K562 (cell line): ENCODE measurements at regions not wholly inside any gene's neighbourhood (a gene's known extent, or its start where the extent isn't known, plus 50 kb on each side); places are given as distances from the start of the nearest gene placed in this dataset.
"Not testable (repeated sequence)": the region's sequence is repeated elsewhere in the genome, so short reads cannot be mapped to it uniquely, and the experiment has no call there.

Source experiments
- ATAC-seq: fragments of 200-7000 bp; cut with Tn5 transposase; 3 replicates; pipeline ENCODE4 v1.9.1; 2020; ENCODE audit warnings: moderate library complexity
- BruUV-seq: library from RNA; stranded (reverse); fragments of 400-500 nt; replicated peaks from 2 replicates; lab custom pipeline; 2021; lab: Mats Ljungman, UMichigan
- CTCF ChIA-PET: fragments of 300-600 bp; formaldehyde crosslinking; extraction: SDS; loops from one replicate; lab custom pipeline; 2021; ENCODE audit warnings: low intra/inter-chr PET ratio; lab: Yijun Ruan, JAX
- POLR2A ChIA-PET: fragments of 300-600, 350-650 bp; sonication (Branson Sonifier 250); formaldehyde crosslinking; extraction: SDS; loops from one replicate; lab custom pipeline; 2021; ENCODE audit warnings: antibody characterized with exemption, inconsistent platforms; lab: Yijun Ruan, JAX
- DNase-seq, 4 experiments: peaks; one replicate each; pipeline versions ENCODE4 v3.0.0 to v3.0.0-alpha.2; 2011 to 2018; ENCODE audit warnings: low spot score in 3 of 4, mixed read lengths in 3 of 4; ENCODE audit errors: extremely low read depth in 1 of 4
- FAIRE-seq: peaks from 2 replicates; lab custom pipeline; 2011; peaks lifted over from hg19 to GRCh38; lab: Jason Lieb, UNC
- H2AFZ ChIP-seq: 2 replicates; pipeline ENCODE4 v1.6.0; 2011; ENCODE audit warnings: low read depth, low read length, control low read depth, inconsistent platforms
- H3K27ac ChIP-seq: fragments of 200-600 bp; 3 replicates; pipeline ENCODE4 v1.8.0; 2011; ENCODE audit warnings: low read depth, mild to moderate bottlenecking, control low read depth, inconsistent platforms, low read length, moderate library complexity, mixed read lengths; ENCODE audit errors: extremely low read depth
- H3K27me3 ChIP-seq, 2 experiments: fragments of 300-600 bp in 1 of 2; 2 replicates in 1 of 2; 3 replicates in 1 of 2; pipeline versions ENCODE4 v1.6.0 to v1.8.0; 2011; ENCODE audit warnings: inconsistent platforms in 2 of 2, low read length in 2 of 2, mild to moderate bottlenecking in 1 of 2, mixed read lengths in 1 of 2, moderate library complexity in 1 of 2; ENCODE audit not compliant: control insufficient read depth in 2 of 2, insufficient read depth in 2 of 2
- H3K36me3 ChIP-seq: fragments of 300-600 bp; 3 replicates; pipeline ENCODE4 v1.8.0; 2011; ENCODE audit warnings: mild to moderate bottlenecking, low read length, inconsistent platforms; ENCODE audit not compliant: control insufficient read depth, insufficient read depth
- H3K4me1 ChIP-seq, 2 experiments: fragments of 200-600 bp in 1 of 2; replicated peaks in 1 of 2; 2 replicates in 1 of 2; 3 replicates in 1 of 2; pipeline versions ENCODE4 v1.5.1 to v1.8.0; 2011; ENCODE audit warnings: inconsistent platforms in 2 of 2, low read length in 2 of 2, mild to moderate bottlenecking in 1 of 2, mixed read lengths in 1 of 2, moderate library complexity in 1 of 2; ENCODE audit not compliant: control insufficient read depth in 2 of 2, insufficient read depth in 2 of 2
- H3K4me2 ChIP-seq: 2 replicates; pipeline ENCODE4 v1.6.1; 2011; ENCODE audit warnings: low read length, control low read depth, inconsistent platforms, mixed read lengths; ENCODE audit not compliant: insufficient read depth
- H3K4me3 ChIP-seq: fragments of 200-600 bp; sonication (generic), shearing (Covaris generic); 2 replicates; pipeline ENCODE4 v1.5.1; 2016; ENCODE audit warnings: control low read depth, inconsistent platforms
- H3K79me2 ChIP-seq: fragments of 200-600 bp; 3 replicates; pipeline ENCODE4 v1.8.0; 2011; ENCODE audit warnings: low read length, inconsistent platforms; ENCODE audit not compliant: control insufficient read depth, insufficient read depth
- H3K9ac ChIP-seq, 2 experiments: 2 replicates each; pipeline versions ENCODE4 v1.6.0 to v1.6.1; 2011; ENCODE audit warnings: low read depth in 2 of 2, low read length in 2 of 2, control low read depth in 1 of 2, inconsistent platforms in 1 of 2, mild to moderate bottlenecking in 1 of 2, mixed read lengths in 1 of 2; ENCODE audit not compliant: insufficient read depth in 1 of 2
- H3K9me1 ChIP-seq: one replicate; pipeline ENCODE4 v1.6.0; 2011; ENCODE audit warnings: inconsistent platforms, mild to moderate bottlenecking, low read length, moderate library complexity; ENCODE audit not compliant: control insufficient read depth, insufficient read depth
- H3K9me3 ChIP-seq: replicated peaks from 2 replicates; pipeline ENCODE4 v1.5.1; 2011; ENCODE audit warnings: low read depth, low read length, inconsistent platforms; ENCODE audit not compliant: control insufficient read depth, insufficient read depth
- H4K20me1 ChIP-seq: replicated peaks from 2 replicates; pipeline ENCODE4 v1.6.1; 2011; ENCODE audit warnings: low read length, inconsistent platforms, mixed read lengths; ENCODE audit not compliant: control insufficient read depth, insufficient read depth
- CREB5 ChIP-seq: fragments of 250-450 bp; sonication (Bioruptor Pico); IDR thresholded peaks from 2 replicates; pipeline ENCODE4 v1.5.0; 2020; ENCODE audit warnings: mild to moderate bottlenecking
- GATAD2B ChIP-seq: fragments of 450-650 bp; IDR thresholded peaks from 2 replicates; pipeline ENCODE4 v1.6.1; 2017; ENCODE audit warnings: mild to moderate bottlenecking, borderline replicate concordance
- MAFG ChIP-seq: fragments of 450-650 bp; conservative IDR thresholded peaks from 2 replicates; pipeline ENCODE4 v1.6.1; 2016; ENCODE audit warnings: missing genetic modification characterization, missing compliant biosample characterization
- MXD1 ChIP-seq: fragments of 250-450 bp; sonication (Bioruptor Pico); IDR thresholded peaks from 2 replicates; pipeline ENCODE4 v1.8.0; 2021; ENCODE audit warnings: borderline replicate concordance, mild to moderate bottlenecking, moderate library complexity; ENCODE audit not compliant: poor library complexity, severe bottlenecking
- RBM39 ChIP-seq: fragments of 200-400 bp; formaldehyde crosslinking; optimal IDR thresholded peaks from 2 replicates; pipeline ENCODE3; 2018; ENCODE audit warnings: low read depth, low read length
- STAT6 ChIP-seq: sonication (generic); formaldehyde crosslinking; IDR thresholded peaks from 2 replicates; pipeline ENCODE4 v1.8.1; 2023; ENCODE audit warnings: mild to moderate bottlenecking, missing genetic modification reagents
- ZNF134 ChIP-seq: fragments of 250-450 bp; sonication (Bioruptor Pico); conservative IDR thresholded peaks from 2 replicates; pipeline ENCODE4 v1.4.0; 2020
- ZNF184 ChIP-seq: sonication (generic); formaldehyde crosslinking; IDR thresholded peaks from 2 replicates; pipeline ENCODE4 v1.5.0; 2020; ENCODE audit warnings: missing genetic modification reagents
- ZNF274 ChIP-seq: IDR thresholded peaks from 2 replicates; pipeline ENCODE4 v1.6.1; 2011; ENCODE audit warnings: low read depth, mild to moderate bottlenecking, low read length, moderate library complexity, borderline replicate concordance
- ZNF316 ChIP-seq: fragments of 450-650 bp; IDR thresholded peaks from 2 replicates; pipeline ENCODE4 v1.6.1; 2016
- WGBS: fragments of 100-300 bp; shearing (Covaris generic); methylation state at CpG from one replicate; pipeline ENCODE4 v1.1.6; 2016; ENCODE audit warnings: low coverage, mixed read lengths; ENCODE audit not compliant: insufficient coverage; ENCODE audit errors: missing lambda C conversion rate; 5-methylcytosine and 5-hydroxymethylcytosine counted together
- in situ Hi-C: fragments of 300-500 bp; cut with MboI; formaldehyde crosslinking; loops from 4 replicates; pipeline ENCODE4 v1.15.0; 2018; ENCODE audit warnings: inconsistent platforms, mixed read lengths
- intact Hi-C: fragments of 100-400 bp; cut with micrococcal nuclease; formaldehyde crosslinking; loops from 2 replicates; pipeline ENCODE4 v1.14.2; 2022

- H3K9me3 ChIP-seq = no peaks in the 10 kb centered on the region
- TF ChIP-seq RBM39 (no peak), MXD1 (no peak), GATAD2B (no peak), ZNF184 (CRISPR knock-in tag) (no peak), CREB5 (CRISPR knock-in tag) (no peak), STAT6 (CRISPR knock-in tag) (no peak), ZNF134 (CRISPR knock-in tag) (no peak), MAFG (tag) (peak; percentile 34; the same call in 1 of the 2 replicates), ZNF316 (peak; percentile 57; the same call in 1 of the 2 replicates), ZNF274 (no peak)
- no peaks in the 10 kb centered on the region; a peak in 1 of 5 replicates for H3K27me3 ChIP-seq
- H4K20me1 ChIP-seq = no peaks in the 10 kb centered on the region
- H3K36me3 ChIP-seq = no peaks in the 10 kb centered on the region
- CTCF ChIA-PET = no interaction called here
- no peak overlapping the region for H3K27ac ChIP-seq
- no TSS peak for BruUV-seq
- no peak overlapping the region for H3K4me2 ChIP-seq
- no peaks in the 10 kb centered on the region for H3K9me1 ChIP-seq
- 2% methylated on average over 3 of the region's 3 CpGs for WGBS
- POLR2A ChIA-PET = no interaction called here
- ATAC-seq (no peak), FAIRE-seq (no peak), DNase-seq (no peak)
- H3K4me3 ChIP-seq = no peak overlapping the region
- H3K79me2 ChIP-seq = no peaks in the 10 kb centered on the region
- H2AFZ ChIP-seq = no peak overlapping the region
- in situ Hi-C loops = loop anchor here (25.0 kb wide), 1 partner anchor 831 kb away; no protein-coding TSS in a partner anchor
- intact Hi-C loops = no loop called here
- H3K4me1 ChIP-seq = no peaks in the 10 kb centered on the region
- H3K9ac ChIP-seq = no peak overlapping the region
Measured at GRCh38 chr14:18656627-18657026, 55.7 kb downstream of the OR11H12 start.

- H3K27me3 ChIP-seq, H3K9me1 ChIP-seq, H4K20me1 ChIP-seq, H3K4me3 ChIP-seq, FAIRE-seq, POLR2A ChIA-PET, H3K4me1 ChIP-seq, H3K27ac ChIP-seq, H3K9ac ChIP-seq, H3K9me3 ChIP-seq, DNase-seq, intact Hi-C loops, H3K4me2 ChIP-seq, H3K79me2 ChIP-seq, H3K36me3 ChIP-seq, BruUV-seq, CTCF ChIA-PET, H2AFZ ChIP-seq: not testable (repeated sequence)
- 6% methylated on average over 11 of the region's 11 CpGs for WGBS
- in situ Hi-C loops = loop anchor here (25.0 kb wide), 1 partner anchor 827 kb away; no protein-coding TSS in a partner anchor
- ATAC-seq = peak; percentile 29; the same call in 2 of the 3 replicates
Measured at GRCh38 chr14:18659892-18660584, 59.1 kb downstream of the OR11H12 start.
